ENCODE measurements at regions not wholly inside any gene's neighbourhood (a gene's known extent, or its start where the extent isn't known, plus 50 kb on each side); places are given as distances from the start of the nearest gene placed in this dataset.
A peak's percentile ranks its signal among the peaks of the same experiment; 100 is the strongest.
"Not testable (repeated sequence)": the region's sequence is repeated elsewhere in the genome, so short reads cannot be mapped to it uniquely, and the experiment has no call there.

GRCh38 chr21:30104241-30104640 lies 62.4 kb downstream of the CLDN17 start:
- no peak for DNase-seq (ENCODE audit: low read depth)

- no peak for DNase-seq (ENCODE audit: low read depth)
These were observed 63.7 kb downstream of the CLDN17 start for GRCh38 chr21:30102871-30103270.

- no peak for DNase-seq (ENCODE audit: low read depth)
These were observed 64.6 kb downstream of the CLDN17 start for GRCh38 chr21:30101967-30102366.

- DNase-seq (ENCODE audit: low read depth), result no peak
These were observed 68.8 kb downstream of the CLDN17 start for GRCh38 chr21:30097791-30098190.

- no peak for DNase-seq (ENCODE audit: low read depth)
These were observed 83.2 kb downstream of the CLDN17 start for GRCh38 chr21:30083225-30083945.

GRCh38 chr21:30081506-30081905 lies 85.1 kb downstream of the CLDN17 start:
- no peak for DNase-seq (ENCODE audit: low read depth)

GRCh38 chr21:30072496-30072895 lies 94.1 kb downstream of the CLDN17 start:
- DNase-seq (ENCODE audit: low read depth), result no peak

GRCh38 chr21:30058928-30059327 lies 107.7 kb downstream of the CLDN17 start:
- DNase-seq (ENCODE audit: low read depth), result no peak

- no peak for DNase-seq (ENCODE audit: low read depth)
These were observed 109.5 kb downstream of the CLDN17 start for GRCh38 chr21:30057108-30057507.

GRCh38 chr21:30048570-30048969 lies 108.8 kb upstream of the GRIK1 start:
- no peak for DNase-seq (ENCODE audit: low read depth)

- DNase-seq (ENCODE audit: low read depth), result peak; percentile 4
These were observed 104.8 kb upstream of the GRIK1 start for GRCh38 chr21:30044447-30045064.

- no peak for DNase-seq (ENCODE audit: low read depth)
These were observed 102.6 kb upstream of the GRIK1 start for GRCh38 chr21:30042443-30042842.

GRCh38 chr21:30033441-30033840 lies 93.6 kb upstream of the GRIK1 start:
- no peak for DNase-seq (ENCODE audit: low read depth)

- no peak for DNase-seq (ENCODE audit: low read depth)
These were observed 90.6 kb upstream of the GRIK1 start for GRCh38 chr21:30030416-30030815.

GRCh38 chr21:30028537-30028936 lies 88.7 kb upstream of the GRIK1 start:
- no peak for DNase-seq (ENCODE audit: low read depth)

GRCh38 chr21:30027986-30028385 lies 88.2 kb upstream of the GRIK1 start:
- DNase-seq (ENCODE audit: low read depth), result no peak

GRCh38 chr21:30023056-30023455 lies 83.3 kb upstream of the GRIK1 start:
- DNase-seq (ENCODE audit: low read depth), result not testable (repeated sequence)

GRCh38 chr21:30014886-30015285 lies 75.1 kb upstream of the GRIK1 start:
- no peak for DNase-seq (ENCODE audit: low read depth)

- no peak for DNase-seq (ENCODE audit: low read depth)
These were observed 51.8 kb upstream of the GRIK1 start for GRCh38 chr21:29991624-29992023.

- no peak for DNase-seq (ENCODE audit: low read depth)
These were observed 49.9 kb upstream of the GRIK1 start for GRCh38 chr21:29989634-29990234.
